ENCODE measurements at regions not wholly inside any gene's neighbourhood (a gene's known extent, or its start where the extent isn't known, plus 50 kb on each side); places are given as distances from the start of the nearest gene placed in this dataset.

- H3K36me3 ChIP-seq (ENCODE audit: insufficient read depth, low read length): no peaks in the 10 kb centered on the region
- no peaks in the 10 kb centered on the region for H3K9me3 ChIP-seq (ENCODE audit: insufficient read depth, low read depth, low read length)
- no peaks in the 10 kb centered on the region; the same call in 1 of the 2 replicates for H3K79me2 ChIP-seq (ENCODE audit: insufficient read depth, low read length)
- H3K9ac ChIP-seq (ENCODE audit: low read depth, low read length, poor library complexity, severe bottlenecking): no peak overlapping the region
- TF ChIP-seq CTCF (conservative IDR thresholded peaks at IDR 0.05; ENCODE audit: low read length) (no peak), EZH2phosphoT487 (IDR thresholded peaks at IDR 0.05; ENCODE audit: borderline replicate concordance) (no peak)
- H2AFZ ChIP-seq (ENCODE audit: low read length): no peak overlapping the region
- no peaks in the 10 kb centered on the region for H3K9me2 ChIP-seq (replicated peaks; ENCODE audit: low read depth, low read length)
- H3K4me1 ChIP-seq (ENCODE audit: insufficient read depth, low read length, poor library complexity, severe bottlenecking): peaks cover 65% of the 10 kb centered on the region
- no peaks in the 10 kb centered on the region for H3F3A ChIP-seq (ENCODE audit: low read depth)
- no peaks in the 10 kb centered on the region for H3K27me3 ChIP-seq (ENCODE audit: insufficient read depth, low read length, poor library complexity, severe bottlenecking)
- no peaks in the 10 kb centered on the region for H4K20me1 ChIP-seq (ENCODE audit: insufficient read depth, low read length, poor library complexity, severe bottlenecking)
- H3K4me2 ChIP-seq (ENCODE audit: low read depth, low read length, poor library complexity, severe bottlenecking): peak overlapping the region; percentile 29
- no peak overlapping the region for H3K4me3 ChIP-seq (ENCODE audit: low read length, poor library complexity, severe bottlenecking)
Observed at GRCh38 chr7:26554952-26555351, 263.3 kb downstream of the SNX10 start.

GRCh38 chr7:26556061-26556881, 264.6 kb downstream of the SNX10 start:
- no peak overlapping the region for H3K9ac ChIP-seq (ENCODE audit: low read depth, low read length, poor library complexity, severe bottlenecking)
- no peaks in the 10 kb centered on the region for H3K9me2 ChIP-seq (replicated peaks; ENCODE audit: low read depth, low read length)
- no peaks in the 10 kb centered on the region for H4K20me1 ChIP-seq (ENCODE audit: insufficient read depth, low read length, poor library complexity, severe bottlenecking)
- H3K36me3 ChIP-seq (ENCODE audit: insufficient read depth, low read length): no peaks in the 10 kb centered on the region
- H3K27me3 ChIP-seq (ENCODE audit: insufficient read depth, low read length, poor library complexity, severe bottlenecking): no peaks in the 10 kb centered on the region
- H2AFZ ChIP-seq (ENCODE audit: low read length): peak overlapping the region; percentile 72
- H3K9me3 ChIP-seq (ENCODE audit: insufficient read depth, low read depth, low read length): no peaks in the 10 kb centered on the region
- H3F3A ChIP-seq (ENCODE audit: low read depth): no peaks in the 10 kb centered on the region
- H3K79me2 ChIP-seq (ENCODE audit: insufficient read depth, low read length): no peaks in the 10 kb centered on the region; the same call in 1 of the 2 replicates
- peak overlapping the region; percentile 15 for H3K4me2 ChIP-seq (ENCODE audit: low read depth, low read length, poor library complexity, severe bottlenecking)
- TF ChIP-seq EZH2phosphoT487 (IDR thresholded peaks at IDR 0.05; ENCODE audit: borderline replicate concordance) (no peak), CTCF (conservative IDR thresholded peaks at IDR 0.05; ENCODE audit: low read length) (no peak)
- H3K4me3 ChIP-seq (ENCODE audit: low read length, poor library complexity, severe bottlenecking): no peak overlapping the region
- H3K4me1 ChIP-seq (ENCODE audit: insufficient read depth, low read length, poor library complexity, severe bottlenecking): peaks cover 57% of the 10 kb centered on the region

GRCh38 chr7:26560526-26561256, 269.0 kb downstream of the SNX10 start:
- no peak overlapping the region for H2AFZ ChIP-seq (ENCODE audit: low read length)
- no peak overlapping the region for H3K4me2 ChIP-seq (ENCODE audit: low read depth, low read length, poor library complexity, severe bottlenecking)

More at GRCh38 chr7:26560526-26561256, 269.0 kb downstream of the SNX10 start:
- no peaks in the 10 kb centered on the region for H3K79me2 ChIP-seq (ENCODE audit: insufficient read depth, low read length)
- H3K9ac ChIP-seq (ENCODE audit: low read depth, low read length, poor library complexity, severe bottlenecking): no peak overlapping the region
- H3K9me2 ChIP-seq (replicated peaks; ENCODE audit: low read depth, low read length): no peaks in the 10 kb centered on the region
- H3F3A ChIP-seq (ENCODE audit: low read depth): no peaks in the 10 kb centered on the region
- no peaks in the 10 kb centered on the region for H3K36me3 ChIP-seq (ENCODE audit: insufficient read depth, low read length)
- H4K20me1 ChIP-seq (ENCODE audit: insufficient read depth, low read length, poor library complexity, severe bottlenecking): no peaks in the 10 kb centered on the region
- H3K9me3 ChIP-seq (ENCODE audit: insufficient read depth, low read depth, low read length): no peaks in the 10 kb centered on the region
- H3K27me3 ChIP-seq (ENCODE audit: insufficient read depth, low read length, poor library complexity, severe bottlenecking): no peaks in the 10 kb centered on the region
- no peak overlapping the region for H3K4me3 ChIP-seq (ENCODE audit: low read length, poor library complexity, severe bottlenecking)
- TF ChIP-seq EZH2phosphoT487 (IDR thresholded peaks at IDR 0.05; ENCODE audit: borderline replicate concordance) (no peak), CTCF (conservative IDR thresholded peaks at IDR 0.05; ENCODE audit: low read length) (no peak)
- peaks cover 23% of the 10 kb centered on the region for H3K4me1 ChIP-seq (ENCODE audit: insufficient read depth, low read length, poor library complexity, severe bottlenecking)
